BJ (cell line): ENCODE measurements at regions not wholly inside any gene's neighbourhood (a gene's known extent, or its start where the extent isn't known, plus 50 kb on each side); places are given as distances from the start of the nearest gene placed in this dataset.

Experiments
- CTCF ChIA-PET: fragments of 350-600 bp; formaldehyde crosslinking; extraction: SDS; loops from one replicate; lab custom pipeline; 2021; ENCODE audit warnings: antibody characterized with exemption, inconsistent platforms; lab: Yijun Ruan, JAX
- POLR2A ChIA-PET: fragments of 300-600 bp; sonication (Branson Sonifier 250); formaldehyde crosslinking; extraction: SDS; loops from one replicate; lab custom pipeline; 2021; ENCODE audit warnings: antibody characterized with exemption; lab: Charles Lee
- DNase-seq: peaks from one replicate; pipeline ENCODE4 v3.0.0-alpha.2; 2011; ENCODE audit warnings: low read depth
- H3K27me3 ChIP-seq: 2 replicates; pipeline ENCODE4 v1.6.0; 2011; ENCODE audit warnings: low read length; ENCODE audit not compliant: control insufficient read depth, insufficient read depth
- H3K36me3 ChIP-seq: 2 replicates; pipeline ENCODE4 v1.5.1; 2011; ENCODE audit warnings: low read length; ENCODE audit not compliant: control insufficient read depth, insufficient read depth
- H3K4me3 ChIP-seq: 2 replicates; pipeline ENCODE4 v1.5.1; 2011; ENCODE audit warnings: low read depth, mild to moderate bottlenecking, control low read depth, low read length
- CTCF ChIP-seq: IDR thresholded peaks from 2 replicates; pipeline ENCODE4 v1.5.1; 2011; ENCODE audit warnings: low read depth, mild to moderate bottlenecking, control low read depth, inconsistent platforms, low read length, moderate library complexity; ENCODE audit not compliant: insufficient read depth

- no peaks in the 10 kb centered on the region for H3K36me3 ChIP-seq
- no peak overlapping the region for H3K4me3 ChIP-seq
- ChIA-PET POLR2A (no interaction called here), CTCF (interaction anchor here (1.3 kb wide), 1 partner anchor 63 kb away, joined by 3 read pairs; no protein-coding TSS in a partner anchor)
- DNase-seq: no peak
- no peaks in the 10 kb centered on the region for H3K27me3 ChIP-seq
- no peak for TF ChIP-seq CTCF
Measured at GRCh38 chr21:25323356-25323949, 283.8 kb downstream of the MRPL39 start.

DNA sequence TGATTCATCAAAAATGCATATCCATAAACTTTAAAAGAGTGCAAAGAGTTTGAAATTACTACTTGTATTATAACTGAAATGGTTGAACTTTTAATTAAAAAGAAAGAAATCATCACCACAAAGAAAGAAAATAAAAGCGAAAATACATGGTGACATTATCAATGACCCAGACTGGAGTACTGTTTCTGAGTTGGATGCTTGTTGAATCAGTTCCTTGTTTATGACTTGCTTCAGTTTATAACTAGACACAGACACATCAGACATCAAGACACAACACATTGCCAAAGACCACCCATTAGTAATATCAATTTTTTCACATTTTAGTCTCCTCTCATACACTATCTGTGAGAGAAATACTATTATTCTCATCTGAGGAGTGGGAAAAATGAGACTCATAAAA lies 293.0 kb downstream of the MRPL39 start:
- H3K36me3 ChIP-seq: no peaks in the 10 kb centered on the region
- H3K27me3 ChIP-seq: no peaks in the 10 kb centered on the region
- no peak overlapping the region for H3K4me3 ChIP-seq
- CTCF ChIA-PET: interaction anchor here (0.9 to 1.1 kb wide), 3 partner anchors 18 to 31 kb away, joined by 3 to 5 read pairs (median 4); no protein-coding TSS in a partner anchor
- POLR2A ChIA-PET: no interaction called here
- no peak for TF ChIP-seq CTCF
- no peak for DNase-seq

GRCh38 chr21:25313829-25314228 lies 293.5 kb downstream of the MRPL39 start:
- H3K4me3 ChIP-seq: no peak overlapping the region
- TF ChIP-seq CTCF: peak; percentile 32
- POLR2A ChIA-PET: no interaction called here
- H3K27me3 ChIP-seq: no peaks in the 10 kb centered on the region
- no peaks in the 10 kb centered on the region for H3K36me3 ChIP-seq
- no peak for DNase-seq
- CTCF ChIA-PET: interaction anchor here (0.9 to 1.1 kb wide), 3 partner anchors 17 to 31 kb away, joined by 3 to 5 read pairs (median 4); no protein-coding TSS in a partner anchor

DNA sequence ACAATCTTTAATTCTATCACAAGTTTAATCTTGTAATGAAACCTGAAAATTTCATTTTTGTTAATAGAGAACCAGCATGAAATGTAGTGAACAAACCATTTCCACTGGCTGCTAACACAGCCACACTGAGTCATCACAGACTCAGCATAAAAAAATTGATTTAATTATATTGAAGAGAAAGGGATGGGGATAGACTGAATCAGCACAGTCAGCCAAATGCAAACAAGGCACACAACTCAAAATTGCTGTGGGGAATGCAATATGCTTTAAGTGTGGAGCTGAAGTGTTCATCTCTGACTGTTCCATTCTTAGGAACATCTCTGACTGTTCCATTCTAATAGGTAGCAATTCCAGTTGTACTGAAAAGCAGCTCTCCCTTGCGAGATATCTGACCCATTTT lies 299.8 kb downstream of the MRPL39 start:
- Histone ChIP-seq H3K27me3 (no peaks in the 10 kb centered on the region), H3K36me3 (no peaks in the 10 kb centered on the region), H3K4me3 (no peak overlapping the region)
- CTCF ChIA-PET: interaction anchor here (1.0 kb wide), 1 partner anchor 24 kb away, joined by 3 read pairs; no protein-coding TSS in a partner anchor
- DNase-seq: peak; percentile 4
- no peak for TF ChIP-seq CTCF
- POLR2A ChIA-PET: no interaction called here

DNA sequence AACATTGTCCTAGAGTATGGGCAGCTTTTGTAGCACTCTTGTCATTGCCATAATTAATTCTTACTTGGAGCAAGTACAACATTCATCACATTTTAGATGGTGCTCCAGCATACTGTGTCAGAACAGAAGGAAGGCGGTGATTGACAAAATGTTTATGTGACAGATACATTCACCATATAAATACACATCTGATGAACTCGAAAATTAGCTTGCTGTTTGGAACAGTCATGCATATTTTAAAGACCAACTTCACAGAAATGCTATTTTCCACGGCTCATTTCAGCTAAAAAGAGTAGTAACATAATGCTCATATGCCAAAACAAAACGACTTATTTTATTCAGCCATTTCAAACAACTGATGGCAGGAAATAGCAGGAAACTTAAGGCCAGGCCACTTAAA lies 302.7 kb downstream of the MRPL39 start:
- CTCF ChIA-PET: no interaction called here

More for the DNA sequence above, 302.7 kb downstream of the MRPL39 start:
- no peak for DNase-seq
- POLR2A ChIA-PET: no interaction called here
- no peak for TF ChIP-seq CTCF
- H3K4me3 ChIP-seq: no peak overlapping the region
- H3K36me3 ChIP-seq: no peaks in the 10 kb centered on the region
- H3K27me3 ChIP-seq: no peaks in the 10 kb centered on the region
